ENCODE measurements at regions not wholly inside any gene's neighbourhood (a gene's known extent, or its start where the extent isn't known, plus 50 kb on each side); places are given as distances from the start of the nearest gene placed in this dataset.
"Not testable (repeated sequence)": the region's sequence is repeated elsewhere in the genome, so short reads cannot be mapped to it uniquely, and the experiment has no call there.

DNA sequence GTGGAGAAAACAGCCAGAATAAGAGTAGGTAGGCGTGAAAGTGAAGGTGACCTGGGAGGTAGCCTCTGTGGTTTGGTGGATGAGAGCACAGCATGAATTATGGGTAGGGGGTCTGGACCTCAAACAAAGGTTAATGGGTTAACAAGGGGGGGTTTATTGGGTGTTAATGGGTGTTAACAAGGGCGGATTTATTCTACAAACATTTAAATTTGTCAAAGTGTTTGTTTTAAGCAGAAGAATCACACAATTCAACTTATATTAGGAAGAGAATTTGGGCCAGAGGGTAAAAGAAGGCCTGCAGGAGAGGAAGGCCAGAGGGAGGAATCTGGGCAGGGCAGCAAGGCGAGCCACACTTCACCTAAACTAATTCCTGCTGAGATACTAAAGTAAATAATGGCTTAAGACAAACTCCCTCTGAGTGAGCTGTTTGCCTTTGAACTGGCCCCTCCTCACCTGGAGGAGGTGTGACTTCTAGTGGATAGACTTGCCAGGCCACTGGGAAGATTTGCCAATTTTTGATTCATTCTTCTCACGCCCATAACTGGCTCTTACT lies 191.7 kb downstream of the GIPC2 start:
- intact Hi-C loops (cut with DNase I): no loop called here
- DNase-seq: no peak

DNA sequence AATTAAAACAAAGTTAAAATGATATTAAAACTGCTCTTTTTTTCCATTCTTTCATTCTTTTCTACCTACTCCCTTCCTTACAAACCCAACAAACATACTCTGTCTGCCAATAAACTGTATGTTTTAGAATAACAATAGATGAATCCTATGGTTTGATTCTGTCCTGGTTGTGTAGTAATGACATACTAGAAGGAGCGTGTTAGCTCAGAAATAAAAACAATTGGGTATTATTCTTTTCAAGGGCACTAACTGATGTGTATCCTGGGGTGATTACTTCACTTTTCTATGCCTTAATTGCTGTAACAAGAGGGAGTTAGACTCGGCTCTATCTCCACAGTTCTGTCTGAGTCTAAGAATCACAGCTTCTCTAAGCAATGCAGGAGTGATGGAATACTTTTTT lies 194.4 kb downstream of the GIPC2 start:
- intact Hi-C loops (cut with DNase I): no loop called here
- no peak for DNase-seq

DNA sequence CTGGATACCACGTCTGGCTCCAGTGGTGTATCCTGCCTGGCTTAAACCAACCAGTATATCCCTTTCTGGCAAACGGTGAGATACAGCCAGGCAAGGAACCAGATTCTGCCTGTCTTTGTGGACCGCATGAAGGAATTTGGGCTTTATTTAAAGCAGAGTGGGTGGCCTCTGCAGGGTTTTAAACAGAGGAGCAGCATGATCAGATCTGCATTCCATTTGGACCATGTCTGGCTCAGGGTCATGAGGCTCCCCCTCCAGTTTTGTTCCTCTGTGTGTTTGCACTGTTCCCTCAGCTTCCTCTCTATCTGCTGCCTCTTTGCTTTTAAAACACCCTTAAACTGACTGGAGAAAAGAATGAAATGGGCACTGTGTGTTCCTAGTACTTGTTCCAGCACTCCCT lies 195.0 kb downstream of the GIPC2 start:
- intact Hi-C loops (cut with DNase I): no loop called here
- DNase-seq: no peak

DNA sequence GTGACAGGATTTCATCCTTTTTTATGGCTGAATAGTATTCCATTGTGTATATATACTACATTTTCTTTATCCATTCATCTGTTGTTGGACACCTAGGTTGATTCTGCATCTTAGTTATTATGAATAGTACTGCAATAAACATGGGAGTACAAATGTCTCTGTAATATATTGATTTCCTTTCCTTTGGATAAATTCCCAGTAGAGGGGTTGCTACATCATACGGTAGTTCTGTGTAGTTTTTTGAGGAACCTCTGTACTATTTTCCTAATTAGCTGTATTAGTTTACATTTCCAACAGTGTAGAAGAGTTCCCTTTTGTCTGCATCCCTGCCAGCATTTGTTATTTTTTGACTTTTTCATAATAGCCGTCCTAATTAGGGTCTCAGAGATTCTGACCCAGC lies 201.3 kb downstream of the GIPC2 start:
- DNase-seq: no peak
- intact Hi-C loops (cut with DNase I): no loop called here

DNA sequence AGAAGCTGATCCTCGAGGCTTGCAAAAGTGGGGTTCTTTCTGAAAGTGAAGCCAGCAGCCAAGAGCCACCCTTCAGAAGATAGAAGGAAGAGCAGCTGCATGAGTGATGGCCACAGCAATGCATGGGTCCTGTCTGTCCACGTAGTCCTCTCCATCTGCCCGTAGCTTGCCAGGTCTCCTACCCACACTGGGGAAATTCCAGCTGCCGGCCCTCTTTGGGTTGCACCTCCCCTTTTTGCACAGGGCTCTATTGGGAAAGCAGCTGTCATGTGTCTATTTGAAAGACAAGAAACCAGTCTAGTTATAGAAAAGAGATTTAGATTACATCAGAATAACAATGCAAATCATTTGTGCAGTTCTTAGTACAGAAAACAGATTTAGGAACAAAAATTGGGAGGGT lies 204.4 kb downstream of the GIPC2 start:
- intact Hi-C loops (cut with DNase I): no loop called here
- DNase-seq: no peak

DNA sequence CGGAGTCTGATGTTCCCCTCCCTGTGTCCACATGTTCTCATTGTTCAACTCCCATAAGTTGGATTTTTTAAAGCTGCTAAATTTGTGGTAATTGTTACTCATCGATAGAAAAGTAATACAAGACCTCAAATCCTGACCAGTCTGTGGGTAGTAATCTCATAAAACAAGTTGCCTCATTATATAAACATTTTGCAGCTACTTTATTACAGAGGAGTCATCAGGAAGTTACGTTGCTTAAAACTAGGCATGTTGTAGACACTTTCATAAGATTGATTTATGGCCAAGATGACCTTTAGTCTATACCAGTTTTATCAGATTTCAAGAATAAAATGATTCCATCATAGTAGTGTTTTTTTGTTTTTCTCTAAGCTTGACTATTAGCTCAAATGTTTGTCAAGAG lies 208.8 kb downstream of the GIPC2 start:
- intact Hi-C loops (cut with DNase I): no loop called here
- no peak for DNase-seq

DNA sequence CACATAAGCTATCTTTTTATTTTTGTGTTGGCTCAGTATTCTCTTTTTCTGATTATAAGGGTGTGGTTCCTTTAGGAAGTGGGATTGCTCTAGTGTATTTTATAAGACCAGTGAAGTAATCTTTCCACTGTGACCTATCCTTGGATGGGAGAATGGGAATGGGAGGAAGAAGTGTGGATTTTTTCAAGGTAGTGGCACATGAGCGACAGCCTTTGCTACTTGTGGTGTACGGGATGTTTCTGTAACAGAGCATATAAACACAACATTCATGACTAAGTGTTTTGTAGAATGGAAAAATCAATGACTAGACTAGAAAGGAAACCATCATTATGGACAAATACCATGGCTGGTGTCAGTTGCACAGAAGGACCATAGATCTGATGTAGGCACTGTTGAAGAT lies 209.6 kb downstream of the GIPC2 start:
- intact Hi-C loops (cut with DNase I): no loop called here
- no peak for DNase-seq

DNA sequence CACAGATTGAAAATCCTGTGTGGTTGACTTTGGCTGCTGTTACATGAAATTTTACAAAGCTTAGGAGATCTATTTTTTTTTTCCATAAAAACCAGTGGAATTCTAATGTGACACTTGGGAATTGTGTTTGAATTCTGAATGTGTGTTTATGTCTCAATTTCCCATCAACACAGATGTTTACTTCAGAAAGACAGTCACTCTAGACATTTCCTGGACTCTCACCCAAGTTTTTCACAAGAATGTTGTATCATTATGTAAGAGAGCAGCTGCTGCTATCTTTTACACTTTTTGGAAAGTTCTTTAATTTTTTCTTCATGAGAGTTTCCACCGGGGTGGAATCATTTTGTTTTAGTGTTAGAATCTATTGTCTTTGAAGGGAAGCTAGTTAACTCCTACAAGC lies 210.1 kb downstream of the GIPC2 start:
- intact Hi-C loops (cut with DNase I): no loop called here
- no peak for DNase-seq

DNA sequence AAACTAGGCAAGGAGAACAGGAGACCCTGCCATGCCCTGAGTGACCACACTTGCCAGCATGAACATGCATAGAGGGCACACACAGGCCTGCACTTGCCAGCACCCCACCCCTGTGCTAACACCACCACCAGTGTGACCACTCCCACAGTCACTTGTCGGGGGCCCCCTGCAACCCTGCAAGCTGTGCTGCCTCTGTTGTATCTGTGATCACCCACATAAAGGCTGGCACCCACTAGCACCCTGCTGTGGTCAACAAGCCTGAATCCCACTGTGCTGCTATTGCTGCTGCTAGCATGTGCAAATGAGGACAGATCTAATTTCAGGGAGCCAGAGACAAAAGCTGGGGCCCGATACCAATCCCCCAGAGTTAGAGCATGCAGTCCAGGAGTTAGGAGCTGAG lies 217.7 kb downstream of the GIPC2 start:
- no peak for DNase-seq
- intact Hi-C loops (cut with DNase I): no loop called here

DNA sequence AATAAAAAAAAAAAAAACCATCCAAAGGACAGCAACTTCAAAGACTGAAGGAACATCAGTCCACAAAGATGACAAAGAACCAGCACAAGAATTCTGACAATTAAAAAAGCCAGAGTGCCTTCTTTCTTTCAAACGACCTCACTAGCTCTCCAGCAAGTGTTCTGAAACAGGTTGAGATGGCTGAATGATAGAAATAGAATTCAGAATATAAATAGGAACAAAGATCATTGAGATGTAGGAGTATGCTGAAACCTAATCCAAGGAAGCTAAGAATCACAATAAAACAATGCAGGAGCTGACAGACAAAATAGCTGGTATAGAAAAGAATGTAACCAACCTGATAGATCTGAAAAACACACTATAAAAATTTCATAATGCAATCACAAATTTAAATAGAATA lies 218.2 kb downstream of the GIPC2 start:
- no peak for DNase-seq
- intact Hi-C loops (cut with DNase I): no loop called here

DNA sequence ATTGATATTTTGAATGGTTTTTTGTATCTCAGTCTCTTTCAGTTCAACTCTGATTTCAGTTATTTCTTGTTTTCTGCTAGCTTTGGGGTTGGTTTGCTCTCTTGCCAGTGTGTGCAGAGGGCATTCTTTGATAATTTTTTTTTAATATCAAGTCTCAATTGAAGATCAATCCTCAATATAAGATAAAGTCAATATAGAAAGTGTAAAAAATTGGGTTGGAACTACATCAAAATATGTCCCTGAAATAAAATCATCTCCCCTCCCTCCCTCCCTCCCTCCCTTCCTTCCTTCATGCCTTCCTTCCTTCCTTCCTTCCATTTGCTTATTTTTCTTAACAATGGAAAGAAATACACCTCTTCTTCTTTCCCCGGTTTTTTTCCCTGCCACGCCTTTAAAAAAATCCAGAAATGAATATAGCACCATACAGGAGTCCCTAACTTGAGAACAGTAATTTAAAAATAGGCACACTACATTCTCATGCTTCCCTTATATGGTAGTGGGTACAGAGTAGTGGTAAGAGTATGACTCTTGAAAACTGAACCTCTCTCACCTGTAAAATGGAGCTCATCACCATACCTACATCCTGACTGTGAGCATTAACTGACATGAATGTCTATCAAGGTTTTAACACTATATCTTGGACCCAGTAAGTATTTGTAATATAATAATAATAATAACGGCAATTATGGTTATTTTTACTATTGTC lies 221.9 kb downstream of the GIPC2 start:
- intact Hi-C loops (cut with DNase I): no loop called here
- DNase-seq: no peak

DNA sequence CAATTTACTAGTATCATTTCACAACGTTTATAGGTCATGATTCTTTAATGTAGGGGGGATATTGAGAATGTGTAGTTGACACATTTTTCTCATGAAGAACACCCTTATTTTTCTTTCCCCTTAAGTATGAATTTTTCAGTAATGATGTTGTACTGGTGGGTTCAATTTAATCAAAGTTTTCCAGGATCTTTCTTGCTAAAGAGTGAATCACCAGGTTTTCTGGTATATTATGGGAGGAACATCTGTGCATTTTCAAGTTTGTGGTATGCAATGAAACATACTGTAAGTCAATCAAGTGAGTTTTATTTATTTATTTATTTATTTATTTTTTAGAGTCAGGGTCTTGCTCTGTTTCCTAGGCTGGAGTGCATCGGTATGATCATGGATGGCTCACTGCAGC lies 221.2 kb upstream of the PTGFR start:
- intact Hi-C loops (cut with DNase I): no loop called here
- DNase-seq: no peak

DNA sequence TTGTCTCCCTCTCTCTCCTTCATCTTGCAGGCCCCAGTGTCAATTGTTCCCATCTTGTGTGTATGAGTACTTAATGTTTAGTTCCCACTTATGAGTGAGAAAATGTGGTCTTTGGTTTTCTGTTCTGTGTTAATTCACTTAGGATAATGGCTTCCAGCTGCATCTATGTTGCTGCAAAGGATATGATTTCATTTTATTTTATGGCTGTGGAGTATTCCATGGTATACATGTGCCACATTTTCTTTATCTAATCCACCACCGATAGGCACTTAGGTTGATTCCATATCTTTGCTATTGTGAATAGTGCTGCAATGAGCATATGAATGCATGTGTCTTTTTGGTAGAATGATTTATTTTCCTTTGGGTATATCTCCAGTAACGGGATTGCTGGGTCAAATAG lies 219.4 kb upstream of the PTGFR start:
- intact Hi-C loops (cut with DNase I); DNase-seq: not testable (repeated sequence)

DNA sequence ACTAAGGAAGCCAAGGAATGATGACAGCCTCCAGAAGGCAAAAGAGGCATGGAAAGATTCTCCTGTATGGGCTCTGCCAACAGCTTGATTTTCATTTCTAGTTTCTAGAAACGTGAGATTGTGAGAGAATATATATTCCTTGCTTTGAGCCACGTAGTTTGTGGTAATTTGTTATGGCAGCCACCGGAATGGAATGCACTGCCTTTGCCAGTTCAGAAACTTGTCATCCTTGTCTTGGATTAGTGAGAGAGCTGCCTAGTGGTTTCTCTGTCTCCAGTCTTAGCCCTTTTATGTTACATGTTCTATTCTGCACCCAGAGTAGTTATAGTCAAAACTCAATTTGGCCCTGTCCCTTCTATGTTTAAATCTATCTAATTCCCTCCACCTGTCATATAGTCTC lies 216.0 kb upstream of the PTGFR start:
- intact Hi-C loops (cut with DNase I): no loop called here
- DNase-seq: no peak

DNA sequence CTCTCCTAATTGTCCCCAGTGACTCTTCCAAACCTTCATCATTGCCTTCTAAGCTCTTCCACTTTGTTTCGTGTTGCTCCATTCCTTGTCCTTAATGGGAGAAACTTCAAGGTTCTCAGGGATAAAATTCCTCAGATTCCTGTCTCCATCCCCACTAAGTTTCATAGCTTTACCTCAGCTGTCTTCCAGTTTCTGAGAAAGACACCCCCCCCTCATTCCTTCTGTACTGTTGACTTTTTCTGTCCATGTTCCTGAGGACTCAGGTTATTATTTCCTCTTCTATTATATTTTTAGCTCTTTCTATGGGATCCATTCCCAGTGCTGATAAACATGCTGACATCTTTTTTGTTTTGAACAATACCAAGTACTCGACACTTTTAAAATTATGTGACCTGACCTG lies 215.3 kb upstream of the PTGFR start:
- no peak for DNase-seq
- intact Hi-C loops (cut with DNase I): no loop called here

DNA sequence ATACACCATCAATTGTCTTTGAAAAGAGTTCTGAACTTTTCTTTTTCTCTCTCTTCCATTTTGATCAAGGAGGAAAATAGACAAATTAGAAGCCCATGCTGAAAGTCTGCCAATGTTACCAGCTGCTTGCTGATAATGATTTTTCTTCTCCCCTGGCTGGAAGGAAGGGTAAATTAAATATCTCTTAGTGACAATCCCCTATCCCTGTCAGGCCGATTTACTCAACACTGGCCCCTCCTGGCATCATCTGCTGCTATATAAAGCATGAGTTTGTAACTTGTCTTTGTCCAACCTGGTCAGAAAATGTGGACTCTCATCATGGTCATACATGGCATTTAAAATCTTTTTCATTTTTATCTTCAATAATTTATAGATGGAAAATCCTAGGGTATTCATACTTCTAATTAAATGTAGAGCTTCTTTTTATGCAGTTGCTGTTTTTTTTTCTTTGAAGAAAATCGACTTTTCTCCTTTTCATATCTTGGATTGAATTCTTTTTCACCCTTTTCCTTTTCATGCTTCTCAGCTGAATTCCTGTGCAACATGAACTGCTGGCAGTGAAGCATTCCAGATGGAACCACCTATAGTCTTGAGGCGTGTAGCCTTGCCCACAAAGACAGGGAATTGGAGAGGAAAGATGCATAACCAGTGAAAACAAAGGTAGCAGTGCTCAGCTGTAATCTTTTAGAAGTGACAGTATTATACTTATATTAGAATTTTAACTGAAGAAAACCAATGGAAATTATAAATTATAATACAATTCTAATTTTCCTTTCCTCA lies 214.7 kb upstream of the PTGFR start:
- DNase-seq: no peak
- intact Hi-C loops (cut with DNase I): no loop called here

DNA sequence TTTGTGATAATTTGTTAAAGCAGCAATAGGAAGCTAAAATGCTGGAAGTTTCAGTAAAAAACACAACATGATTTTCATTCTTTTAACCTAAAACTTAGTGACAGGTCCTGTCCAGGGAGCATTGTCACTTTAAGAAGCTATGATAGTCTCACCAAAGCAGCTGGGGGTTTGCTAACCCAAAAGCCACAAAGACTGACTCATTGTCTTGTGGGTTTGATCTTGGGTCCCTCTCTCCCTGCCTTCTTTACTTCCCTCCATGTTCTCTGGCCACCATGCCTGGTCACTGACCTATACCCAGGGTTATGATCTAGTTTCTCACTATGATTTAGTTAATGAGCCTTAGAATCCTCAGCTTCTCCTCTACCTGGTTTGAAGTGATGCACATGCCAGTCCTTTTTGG lies 213.5 kb upstream of the PTGFR start:
- no peak for DNase-seq
- intact Hi-C loops (cut with DNase I): no loop called here

DNA sequence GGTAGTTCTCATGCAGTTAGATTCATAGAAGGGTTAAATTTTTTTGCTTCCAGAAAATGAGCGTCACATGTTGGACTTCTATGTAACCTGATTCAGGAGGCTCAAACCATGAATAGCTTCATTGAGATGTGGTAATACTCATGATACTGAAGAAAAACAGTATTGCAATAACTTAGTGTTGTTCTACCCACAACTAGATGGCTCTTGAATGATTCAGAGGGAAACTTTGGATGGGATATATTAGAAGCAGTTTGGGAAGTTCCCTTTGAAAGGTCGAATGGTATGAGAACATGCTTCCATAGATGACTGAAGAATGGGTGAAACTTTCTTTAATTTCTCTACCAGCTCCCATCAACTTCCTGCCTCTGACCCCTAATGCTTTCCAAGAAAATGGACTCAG lies 211.7 kb upstream of the PTGFR start:
- intact Hi-C loops (cut with DNase I): no loop called here
- no peak for DNase-seq

DNA sequence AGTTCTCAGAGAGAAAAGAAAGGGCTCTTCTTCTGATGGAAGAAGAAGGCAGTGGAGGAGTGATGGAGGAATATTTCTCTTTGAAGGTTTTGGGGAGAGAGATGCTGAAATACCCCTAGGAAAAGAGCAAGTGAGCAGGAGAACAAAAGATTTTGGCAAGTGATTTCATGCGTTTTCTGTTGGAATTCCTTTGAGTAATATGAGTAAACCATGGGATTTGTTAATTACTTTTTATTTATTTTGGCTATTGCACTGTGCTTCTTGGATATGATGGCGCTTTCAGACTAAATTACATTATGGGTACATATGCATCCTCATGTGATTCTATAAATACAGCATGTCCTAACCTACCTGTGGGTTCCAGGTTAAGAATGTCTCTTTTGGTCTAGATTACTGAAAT lies 210.1 kb upstream of the PTGFR start:
- DNase-seq: no peak
- intact Hi-C loops (cut with DNase I): no loop called here

DNA sequence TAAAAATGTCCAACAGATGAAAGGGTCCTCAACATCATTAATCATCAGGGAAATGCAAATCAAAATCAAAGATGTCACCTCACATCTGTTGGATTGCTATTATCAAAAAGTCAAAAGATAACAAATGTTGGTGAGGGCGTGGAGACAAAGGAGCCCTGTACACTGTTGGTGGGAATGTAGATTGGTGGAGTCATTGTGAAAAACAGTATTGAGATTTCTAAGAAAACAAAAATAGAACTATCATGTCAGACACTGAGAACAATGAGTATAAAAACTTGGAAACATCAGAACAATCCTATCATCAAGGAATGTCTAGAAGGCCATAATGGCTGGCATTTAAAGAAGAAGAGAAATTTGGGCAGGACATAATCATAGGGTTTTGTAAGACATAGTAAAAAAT lies 209.2 kb upstream of the PTGFR start:
- no peak for DNase-seq
- intact Hi-C loops (cut with DNase I): no loop called here

DNA sequence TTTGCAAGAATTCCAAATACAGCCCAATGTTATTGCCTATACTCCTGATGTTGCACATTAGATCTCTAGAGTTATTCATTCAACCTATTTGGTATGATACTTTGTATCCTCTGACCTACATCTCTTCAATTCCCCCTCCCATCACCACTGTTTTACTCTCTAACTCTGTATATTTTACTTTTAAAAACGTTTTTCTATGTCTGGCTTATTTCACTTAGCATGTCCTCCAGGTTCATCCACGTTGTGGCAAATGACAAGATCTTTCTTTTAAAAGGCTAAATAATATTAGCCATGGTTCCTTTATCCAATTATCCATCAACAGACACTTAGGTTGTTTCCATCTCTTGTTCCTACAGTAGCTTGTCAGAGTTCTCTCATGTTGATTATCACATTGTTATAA lies 207.1 kb upstream of the PTGFR start:
- intact Hi-C loops (cut with DNase I): no loop called here

More for the DNA sequence above, 207.1 kb upstream of the PTGFR start:
- DNase-seq: no peak
